Liver (tissue), 8 donors: ENCODE measurements at regions not wholly inside any gene's neighbourhood (a gene's known extent, or its start where the extent isn't known, plus 50 kb on each side); places are given as distances from the start of the nearest gene placed in this dataset.

ENCODE experiments used
- DNase-seq: peaks from one replicate; pipeline ENCODE4 v3.0.0-alpha.2; 2017; ENCODE audit warnings: low spot score
- H3K27ac ChIP-seq, 2 donors: one replicate each; pipeline ENCODE4 v1.7.0; 2013; ENCODE audit warnings: inconsistent platforms in 2 of 2, low read length in 2 of 2, control low read depth in 1 of 2, low read depth in 1 of 2, mild to moderate bottlenecking in 1 of 2
- H3K27me3 ChIP-seq, 4 donors: one replicate each; pipeline versions ENCODE4 v1.6.1 to v1.7.0; 2013; ENCODE audit warnings: low read length in 3 of 4, inconsistent platforms in 1 of 4, mild to moderate bottlenecking in 1 of 4, moderate library complexity in 1 of 4; ENCODE audit not compliant: control insufficient read depth in 4 of 4, insufficient read depth in 4 of 4
- H3K36me3 ChIP-seq, 4 donors: one replicate each; pipeline versions ENCODE4 v1.6.1 to v1.7.0; 2013; ENCODE audit warnings: low read length in 3 of 4, mild to moderate bottlenecking in 3 of 4, low read depth in 1 of 4, moderate library complexity in 1 of 4; ENCODE audit not compliant: control insufficient read depth in 4 of 4, insufficient read depth in 3 of 4
- H3K4me1 ChIP-seq, 4 donors: one replicate each; pipeline versions ENCODE4 v1.6.1 to v1.7.0; 2013; ENCODE audit warnings: low read length in 3 of 4, mild to moderate bottlenecking in 3 of 4, moderate library complexity in 1 of 4; ENCODE audit not compliant: control insufficient read depth in 4 of 4, insufficient read depth in 4 of 4
- H3K4me3 ChIP-seq, 3 donors: one replicate each; pipeline versions ENCODE4 v1.6.1 to v1.7.0; 2013; ENCODE audit warnings: low read length in 3 of 3, control low read depth in 1 of 3, low read depth in 1 of 3, mild to moderate bottlenecking in 1 of 3
- H3K9ac ChIP-seq, 2 donors: one replicate each; pipeline ENCODE4 v1.7.0; 2013; ENCODE audit warnings: low read length in 2 of 2, mild to moderate bottlenecking in 2 of 2, moderate library complexity in 2 of 2, control low read depth in 1 of 2, low read depth in 1 of 2
- H3K9me3 ChIP-seq, 4 donors: one replicate each; pipeline versions ENCODE4 v1.6.1 to v1.7.0; 2013; ENCODE audit warnings: low read length in 3 of 4; ENCODE audit not compliant: control insufficient read depth in 4 of 4
- EGR1 ChIP-seq, 2 donors: IDR thresholded peaks; 2 replicates each; pipeline ENCODE4 v1.6.1; 2016 to 2018; ENCODE audit warnings: antibody characterized with exemption in 2 of 2, low read depth in 2 of 2
- FOXA1 ChIP-seq: IDR thresholded peaks from 2 replicates; pipeline ENCODE4 v1.6.1; 2016; ENCODE audit warnings: antibody characterized with exemption
- FOXA2 ChIP-seq: IDR thresholded peaks from 2 replicates; pipeline ENCODE4 v1.6.1; 2016; ENCODE audit warnings: antibody characterized with exemption
- GABPA ChIP-seq, 2 donors: IDR thresholded peaks in 1 of 2; conservative IDR thresholded peaks in 1 of 2; 2 replicates each; pipeline ENCODE4 v1.6.1; 2016; ENCODE audit warnings: antibody characterized with exemption in 2 of 2, mild to moderate bottlenecking in 1 of 2, moderate library complexity in 1 of 2
- HNF4A ChIP-seq, 2 donors: conservative IDR thresholded peaks; 2 replicates each; pipeline ENCODE4 v1.6.1; 2016; ENCODE audit warnings: antibody characterized with exemption in 2 of 2, mild to moderate bottlenecking in 2 of 2
- HNF4G ChIP-seq: IDR thresholded peaks from 2 replicates; pipeline ENCODE4 v1.6.1; 2016; ENCODE audit warnings: antibody characterized with exemption
- JUND ChIP-seq, 2 donors: IDR thresholded peaks; 2 replicates each; pipeline ENCODE4 v1.6.1; 2016; ENCODE audit warnings: antibody characterized with exemption in 2 of 2
- NR2F2 ChIP-seq: IDR thresholded peaks from 2 replicates; pipeline ENCODE4 v1.6.1; 2016; ENCODE audit warnings: antibody characterized with exemption
- RAD21 ChIP-seq, 2 donors: IDR thresholded peaks; 2 replicates each; pipeline ENCODE4 v1.6.1; 2016; ENCODE audit warnings: antibody characterized with exemption in 2 of 2, mild to moderate bottlenecking in 2 of 2
- RXRA ChIP-seq, 2 donors: IDR thresholded peaks; 2 replicates each; pipeline ENCODE4 v1.6.1; 2017 to 2018; ENCODE audit warnings: antibody characterized with exemption in 2 of 2, mild to moderate bottlenecking in 1 of 2
- SP1 ChIP-seq: IDR thresholded peaks from 2 replicates; pipeline ENCODE4 v1.6.1; 2018; ENCODE audit warnings: antibody characterized with exemption, mild to moderate bottlenecking
- TAF1 ChIP-seq: conservative IDR thresholded peaks from 2 replicates; pipeline ENCODE4 v1.6.1; 2016; ENCODE audit warnings: antibody characterized with exemption, mild to moderate bottlenecking
- YY1 ChIP-seq: IDR thresholded peaks from 2 replicates; pipeline ENCODE4 v1.6.1; 2016; ENCODE audit warnings: antibody characterized with exemption, mild to moderate bottlenecking
- WGBS: extraction: QIAGEN DNeasy Blood & Tissue Kit; methylation state at CpG from one replicate; pipeline ENCODE4 v1.1.7; 2013; 5-methylcytosine and 5-hydroxymethylcytosine counted together
- TF ChIP-seq, protein P1 (sequence below): IDR thresholded peaks from 2 replicates; pipeline ENCODE4 v1.6.1; 2016; ENCODE audit warnings: antibody characterized with exemption, mild to moderate bottlenecking
- TF ChIP-seq, protein P2 (sequence below): IDR thresholded peaks from 2 replicates; pipeline ENCODE4 v1.6.1; 2016; ENCODE audit warnings: antibody characterized with exemption
- TF ChIP-seq, protein P3 (sequence below): IDR thresholded peaks from 2 replicates; pipeline ENCODE4 v1.6.1; 2016; ENCODE audit warnings: antibody characterized with exemption
- TF ChIP-seq, protein P4 (sequence below): IDR thresholded peaks from 2 replicates; pipeline ENCODE4 v1.6.1; 2016; ENCODE audit warnings: antibody characterized with exemption
- TF ChIP-seq, protein P5 (sequence below): fragments of 150-350 bp; IDR thresholded peaks from 2 replicates; pipeline ENCODE4 v1.5.1; 2017; ENCODE audit warnings: improper control_type of control experiment, low read depth, low read length; ENCODE audit not compliant: missing input control
- donor health status: healthy.
- donor health status: healthy.
- donor health status: healthy.
- donor health status: healthy.
- donor health status: healthy.

DNA sequence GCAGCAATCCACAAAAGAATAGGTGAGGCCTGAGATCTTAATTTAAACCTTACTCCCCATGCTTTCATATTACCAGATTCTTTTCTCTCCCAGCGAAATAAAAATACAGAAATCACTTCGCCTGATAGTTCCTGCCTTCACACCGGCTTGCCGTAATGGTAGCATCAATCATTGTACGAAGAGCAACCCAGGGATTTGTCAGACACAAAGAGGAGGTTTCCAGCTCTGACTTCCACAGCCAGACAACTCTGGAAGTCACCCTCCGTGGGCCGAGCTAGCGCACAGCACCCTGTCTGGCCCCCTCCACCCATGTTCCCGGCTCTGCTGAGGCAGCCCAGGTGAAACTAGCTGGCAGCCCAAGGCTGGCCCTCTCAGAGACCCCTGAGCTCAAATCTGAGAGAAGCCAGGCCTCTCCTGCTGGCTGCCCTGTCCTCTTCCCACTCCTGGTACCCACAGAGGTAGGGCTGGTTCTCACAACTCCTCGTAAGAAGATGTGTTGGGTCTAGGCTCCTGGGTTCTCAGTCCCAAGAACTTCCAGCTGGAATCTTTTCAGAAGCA, 156.9 kb upstream of the BNIP2 start:
- DNase-seq, result no peak
- Histone ChIP-seq H3K4me1 (no peaks in the 10 kb centered on the region), H3K9ac (no peak overlapping the region), H3K9me3 (no peaks in the 10 kb centered on the region), H3K36me3 (no peaks in the 10 kb centered on the region), H3K27ac (no peak overlapping the region), H3K4me3 (no peak overlapping the region), H3K27me3 (peaks cover 0 to 8% (median 0%) of the 10 kb centered on the region in 4 donors)
- WGBS, result 88% methylated on average over 10 of the region's 10 CpGs
- no peak for TF ChIP-seq NR2F2
- TF ChIP-seq FOXA2, result no peak
- TF ChIP-seq YY1, result no peak
- no peak for TF ChIP-seq GABPA (IDR thresholded peaks at IDR 0.05 in 1 of 2, conservative IDR thresholded peaks at IDR 0.05 in 1 of 2)
- TF ChIP-seq, protein P1, sequence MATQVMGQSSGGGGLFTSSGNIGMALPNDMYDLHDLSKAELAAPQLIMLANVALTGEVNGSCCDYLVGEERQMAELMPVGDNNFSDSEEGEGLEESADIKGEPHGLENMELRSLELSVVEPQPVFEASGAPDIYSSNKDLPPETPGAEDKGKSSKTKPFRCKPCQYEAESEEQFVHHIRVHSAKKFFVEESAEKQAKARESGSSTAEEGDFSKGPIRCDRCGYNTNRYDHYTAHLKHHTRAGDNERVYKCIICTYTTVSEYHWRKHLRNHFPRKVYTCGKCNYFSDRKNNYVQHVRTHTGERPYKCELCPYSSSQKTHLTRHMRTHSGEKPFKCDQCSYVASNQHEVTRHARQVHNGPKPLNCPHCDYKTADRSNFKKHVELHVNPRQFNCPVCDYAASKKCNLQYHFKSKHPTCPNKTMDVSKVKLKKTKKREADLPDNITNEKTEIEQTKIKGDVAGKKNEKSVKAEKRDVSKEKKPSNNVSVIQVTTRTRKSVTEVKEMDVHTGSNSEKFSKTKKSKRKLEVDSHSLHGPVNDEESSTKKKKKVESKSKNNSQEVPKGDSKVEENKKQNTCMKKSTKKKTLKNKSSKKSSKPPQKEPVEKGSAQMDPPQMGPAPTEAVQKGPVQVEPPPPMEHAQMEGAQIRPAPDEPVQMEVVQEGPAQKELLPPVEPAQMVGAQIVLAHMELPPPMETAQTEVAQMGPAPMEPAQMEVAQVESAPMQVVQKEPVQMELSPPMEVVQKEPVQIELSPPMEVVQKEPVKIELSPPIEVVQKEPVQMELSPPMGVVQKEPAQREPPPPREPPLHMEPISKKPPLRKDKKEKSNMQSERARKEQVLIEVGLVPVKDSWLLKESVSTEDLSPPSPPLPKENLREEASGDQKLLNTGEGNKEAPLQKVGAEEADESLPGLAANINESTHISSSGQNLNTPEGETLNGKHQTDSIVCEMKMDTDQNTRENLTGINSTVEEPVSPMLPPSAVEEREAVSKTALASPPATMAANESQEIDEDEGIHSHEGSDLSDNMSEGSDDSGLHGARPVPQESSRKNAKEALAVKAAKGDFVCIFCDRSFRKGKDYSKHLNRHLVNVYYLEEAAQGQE, result no peak
- TF ChIP-seq SP1, result no peak
- TF ChIP-seq FOXA1, result no peak
- TF ChIP-seq JUND (IDR thresholded peaks at IDR 0.05), result no peak

DNA sequence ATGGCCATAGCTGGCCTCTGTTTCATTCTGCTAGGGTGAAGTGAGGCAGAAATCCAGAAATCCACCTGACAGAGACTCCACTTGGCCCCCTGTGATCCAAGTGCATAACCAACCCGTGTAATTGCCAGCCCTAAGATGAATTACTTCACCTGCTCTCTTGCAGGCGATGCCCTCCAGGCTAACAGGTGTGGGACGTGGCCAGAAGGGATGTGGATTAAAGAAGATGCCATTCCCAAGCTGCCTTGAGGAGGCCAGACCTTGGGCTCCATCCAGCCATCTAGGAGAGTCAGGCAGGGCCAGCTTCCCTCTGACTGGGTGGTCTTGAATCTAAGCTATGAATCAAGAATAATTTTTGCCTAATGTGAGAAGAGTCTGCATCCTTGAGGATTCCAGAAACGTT, 154.5 kb upstream of the BNIP2 start:
- Histone ChIP-seq H3K27me3 (peaks cover 0 to 6% (median 0%) of the 10 kb centered on the region in 4 donors), H3K4me3 (no peak overlapping the region), H3K27ac (no peak overlapping the region), H3K9ac (no peak overlapping the region), H3K9me3 (no peaks in the 10 kb centered on the region), H3K4me1 (no peaks in the 10 kb centered on the region), H3K36me3 (no peaks in the 10 kb centered on the region)
- TF ChIP-seq RXRA (IDR thresholded peaks at IDR 0.05) (no peak), SP1 (no peak), NR2F2 (no peak), YY1 (no peak), HNF4A (conservative IDR thresholded peaks at IDR 0.05) (no peak), TAF1 (no peak)
- TF ChIP-seq, protein P2, sequence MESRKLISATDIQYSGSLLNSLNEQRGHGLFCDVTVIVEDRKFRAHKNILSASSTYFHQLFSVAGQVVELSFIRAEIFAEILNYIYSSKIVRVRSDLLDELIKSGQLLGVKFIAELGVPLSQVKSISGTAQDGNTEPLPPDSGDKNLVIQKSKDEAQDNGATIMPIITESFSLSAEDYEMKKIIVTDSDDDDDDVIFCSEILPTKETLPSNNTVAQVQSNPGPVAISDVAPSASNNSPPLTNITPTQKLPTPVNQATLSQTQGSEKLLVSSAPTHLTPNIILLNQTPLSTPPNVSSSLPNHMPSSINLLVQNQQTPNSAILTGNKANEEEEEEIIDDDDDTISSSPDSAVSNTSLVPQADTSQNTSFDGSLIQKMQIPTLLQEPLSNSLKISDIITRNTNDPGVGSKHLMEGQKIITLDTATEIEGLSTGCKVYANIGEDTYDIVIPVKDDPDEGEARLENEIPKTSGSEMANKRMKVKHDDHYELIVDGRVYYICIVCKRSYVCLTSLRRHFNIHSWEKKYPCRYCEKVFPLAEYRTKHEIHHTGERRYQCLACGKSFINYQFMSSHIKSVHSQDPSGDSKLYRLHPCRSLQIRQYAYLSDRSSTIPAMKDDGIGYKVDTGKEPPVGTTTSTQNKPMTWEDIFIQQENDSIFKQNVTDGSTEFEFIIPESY, result no peak
- 73% methylated on average over 4 of the region's 4 CpGs for WGBS
- DNase-seq, result no peak

DNA sequence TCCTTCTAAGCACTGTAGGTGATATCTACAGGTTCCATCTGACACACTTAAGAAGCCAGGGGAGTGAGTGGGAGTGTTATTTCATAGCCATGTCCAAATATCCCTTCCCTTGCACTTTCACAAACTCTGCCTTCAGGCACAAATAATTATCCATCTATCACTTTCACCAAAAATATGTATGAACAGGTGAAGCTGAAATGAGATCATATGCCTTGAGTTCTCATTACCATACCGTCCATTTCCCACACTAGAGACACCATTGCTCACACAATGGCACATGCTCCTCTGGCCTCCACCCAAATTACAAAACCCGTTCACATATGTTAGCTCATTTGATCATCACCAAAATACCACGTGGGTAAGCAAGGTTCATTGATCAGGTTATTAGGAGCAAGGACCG, 151.9 kb upstream of the BNIP2 start:
- no peaks in the 10 kb centered on the region for H3K36me3 ChIP-seq
- no peak overlapping the region for H3K27ac ChIP-seq
- H3K9me3 ChIP-seq, result no peaks in the 10 kb centered on the region
- no peak overlapping the region for H3K4me3 ChIP-seq
- no peaks in the 10 kb centered on the region for H3K4me1 ChIP-seq
- WGBS, result 89% methylated on average over 4 of the region's 4 CpGs
- DNase-seq, result no peak
- H3K9ac ChIP-seq, result no peak overlapping the region
- peaks cover 0 to 5% (median 0%) of the 10 kb centered on the region in 4 donors for H3K27me3 ChIP-seq
- TF ChIP-seq JUND (IDR thresholded peaks at IDR 0.05) (no peak), RAD21 (IDR thresholded peaks at IDR 0.05) (no peak), NR2F2 (no peak), FOXA2 (no peak), SP1 (no peak), RXRA (IDR thresholded peaks at IDR 0.05) (no peak), HNF4G (no peak), EGR1 (IDR thresholded peaks at IDR 0.05; ENCODE audit: low read depth in 2 of 2) (no peak), YY1 (no peak), HNF4A (conservative IDR thresholded peaks at IDR 0.05) (no peak), TAF1 (no peak), GABPA (IDR thresholded peaks at IDR 0.05 in 1 of 2, conservative IDR thresholded peaks at IDR 0.05 in 1 of 2) (no peak)
- TF ChIP-seq, protein P3, sequence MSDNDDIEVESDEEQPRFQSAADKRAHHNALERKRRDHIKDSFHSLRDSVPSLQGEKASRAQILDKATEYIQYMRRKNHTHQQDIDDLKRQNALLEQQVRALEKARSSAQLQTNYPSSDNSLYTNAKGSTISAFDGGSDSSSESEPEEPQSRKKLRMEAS, result no peak
- TF ChIP-seq, protein P4, sequence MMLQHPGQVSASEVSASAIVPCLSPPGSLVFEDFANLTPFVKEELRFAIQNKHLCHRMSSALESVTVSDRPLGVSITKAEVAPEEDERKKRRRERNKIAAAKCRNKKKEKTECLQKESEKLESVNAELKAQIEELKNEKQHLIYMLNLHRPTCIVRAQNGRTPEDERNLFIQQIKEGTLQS, result no peak
- TF ChIP-seq, protein P2, result no peak
- TF ChIP-seq, protein P5, sequence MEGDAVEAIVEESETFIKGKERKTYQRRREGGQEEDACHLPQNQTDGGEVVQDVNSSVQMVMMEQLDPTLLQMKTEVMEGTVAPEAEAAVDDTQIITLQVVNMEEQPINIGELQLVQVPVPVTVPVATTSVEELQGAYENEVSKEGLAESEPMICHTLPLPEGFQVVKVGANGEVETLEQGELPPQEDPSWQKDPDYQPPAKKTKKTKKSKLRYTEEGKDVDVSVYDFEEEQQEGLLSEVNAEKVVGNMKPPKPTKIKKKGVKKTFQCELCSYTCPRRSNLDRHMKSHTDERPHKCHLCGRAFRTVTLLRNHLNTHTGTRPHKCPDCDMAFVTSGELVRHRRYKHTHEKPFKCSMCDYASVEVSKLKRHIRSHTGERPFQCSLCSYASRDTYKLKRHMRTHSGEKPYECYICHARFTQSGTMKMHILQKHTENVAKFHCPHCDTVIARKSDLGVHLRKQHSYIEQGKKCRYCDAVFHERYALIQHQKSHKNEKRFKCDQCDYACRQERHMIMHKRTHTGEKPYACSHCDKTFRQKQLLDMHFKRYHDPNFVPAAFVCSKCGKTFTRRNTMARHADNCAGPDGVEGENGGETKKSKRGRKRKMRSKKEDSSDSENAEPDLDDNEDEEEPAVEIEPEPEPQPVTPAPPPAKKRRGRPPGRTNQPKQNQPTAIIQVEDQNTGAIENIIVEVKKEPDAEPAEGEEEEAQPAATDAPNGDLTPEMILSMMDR, result no peak
